ENCODE measurements at regions not wholly inside any gene's neighbourhood (a gene's known extent, or its start where the extent isn't known, plus 50 kb on each side); places are given as distances from the start of the nearest gene placed in this dataset.

- Histone ChIP-seq H4K20me1 (ENCODE audit: insufficient read depth) (no peaks in the 10 kb centered on the region), H3K9ac (ENCODE audit: low read length) (no peak overlapping the region), H3K9me3 (ENCODE audit: control insufficient read depth in 1 of 2, insufficient read depth in 1 of 2, low read depth in 1 of 2, low read length in 2 of 2) (no peaks in the 10 kb centered on the region), H3K4me3 (replicated peaks in 1 of 2; ENCODE audit: low read depth in 1 of 2, low read length in 2 of 2) (no peak overlapping the region), H3K27me3 (ENCODE audit: insufficient read depth, low read length) (0 out of 2 replicates have a peak, but pooled peaks cover 4% of the 10 kb centered on the region), H3K4me1 (ENCODE audit: control insufficient read depth in 1 of 2, insufficient read depth in 2 of 2, low read length in 2 of 2) (no peaks in the 10 kb centered on the region), H3K27ac (ENCODE audit: low read depth, low read length) (no peak overlapping the region), H3K79me2 (ENCODE audit: insufficient read depth, low read length) (no peaks in the 10 kb centered on the region), H2AFZ (ENCODE audit: low read depth, low read length, poor library complexity, severe bottlenecking) (no peak overlapping the region), H3K36me3 (ENCODE audit: control insufficient read depth in 1 of 2, insufficient read depth in 2 of 2, low read length in 2 of 2) (no peaks in the 10 kb centered on the region), H3K4me2 (ENCODE audit: low read length) (no peak overlapping the region), H3K9me2 (ENCODE audit: insufficient read depth) (no peaks in the 10 kb centered on the region)
- no peak for ATAC-seq
- ChIA-PET RAD21 (ENCODE audit: low non-redundant PET in 1 of 2, low total read pairs in 2 of 2, uncharacterized antibody in 2 of 2, unreplicated experiment in 2 of 2) (no interaction called here), CTCF (no interaction called here), POLR2A (no interaction called here)
- no peak for TF ChIP-seq POLR2A (IDR thresholded peaks at IDR 0.05; ENCODE audit: borderline replicate concordance, extremely low read depth, insufficient read depth, insufficient read length)
- no peak for TF ChIP-seq REST (IDR thresholded peaks at IDR 0.05; ENCODE audit: low read depth)
- no peak for TF ChIP-seq ZBTB33 (IDR thresholded peaks at IDR 0.05; ENCODE audit: extremely low read depth, insufficient replicate concordance, low read length)
- TF ChIP-seq CBX3 (IDR thresholded peaks at IDR 0.05; ENCODE audit: low read depth) = no peak
- TF ChIP-seq SRF (IDR thresholded peaks at IDR 0.05; ENCODE audit: low read depth) = no peak
- TF ChIP-seq CTCF (IDR thresholded peaks at IDR 0.05 in 2 of 3, conservative IDR thresholded peaks at IDR 0.05 in 1 of 3; ENCODE audit: borderline replicate concordance in 1 of 3, insufficient read depth in 1 of 3, low read depth in 2 of 3, low read length in 2 of 3) = no peak
- no peak for TF ChIP-seq FOSL1 (IDR thresholded peaks at IDR 0.05; ENCODE audit: low read depth)
- no peak for TF ChIP-seq SP1 (IDR thresholded peaks at IDR 0.05; ENCODE audit: low read depth)
- no peak for TF ChIP-seq ZNF274 (IDR thresholded peaks at IDR 0.05; ENCODE audit: low read depth, low read length)
- no peak for TF ChIP-seq ATF3 (IDR thresholded peaks at IDR 0.05)
- no peak for TF ChIP-seq YY1 (IDR thresholded peaks at IDR 0.05; ENCODE audit: extremely low read depth, insufficient replicate concordance, low read depth, low read length)
- TF ChIP-seq RAD21 (IDR thresholded peaks at IDR 0.05; ENCODE audit: low read depth) = no peak
- no peak for TF ChIP-seq EZH2phosphoT487 (IDR thresholded peaks at IDR 0.05; ENCODE audit: borderline replicate concordance)
- TF ChIP-seq EZH2 (IDR thresholded peaks at IDR 0.05) = no peak
- no peak for TF ChIP-seq JUND (IDR thresholded peaks at IDR 0.05)
- no peak for TF ChIP-seq MAX (IDR thresholded peaks at IDR 0.05)
- TF ChIP-seq TCF7L2 (IDR thresholded peaks at IDR 0.05; ENCODE audit: borderline replicate concordance, extremely low read depth, insufficient read depth, insufficient read length) = no peak
- TF ChIP-seq SIN3A (IDR thresholded peaks at IDR 0.05; ENCODE audit: low read depth) = no peak
- BruUV-seq (replicated peaks) = no TSS peak
- intact Hi-C loops (cut with micrococcal nuclease) = no loop called here
- no peak for DNase-seq (ENCODE audit: low read depth, low spot score)
Observed at GRCh38 chr11:106467501-106467900, 390.0 kb downstream of the AASDHPPT start.
